ENCODE measurements at regions not wholly inside any gene's neighbourhood (a gene's known extent, or its start where the extent isn't known, plus 50 kb on each side); places are given as distances from the start of the nearest gene placed in this dataset.

DNA sequence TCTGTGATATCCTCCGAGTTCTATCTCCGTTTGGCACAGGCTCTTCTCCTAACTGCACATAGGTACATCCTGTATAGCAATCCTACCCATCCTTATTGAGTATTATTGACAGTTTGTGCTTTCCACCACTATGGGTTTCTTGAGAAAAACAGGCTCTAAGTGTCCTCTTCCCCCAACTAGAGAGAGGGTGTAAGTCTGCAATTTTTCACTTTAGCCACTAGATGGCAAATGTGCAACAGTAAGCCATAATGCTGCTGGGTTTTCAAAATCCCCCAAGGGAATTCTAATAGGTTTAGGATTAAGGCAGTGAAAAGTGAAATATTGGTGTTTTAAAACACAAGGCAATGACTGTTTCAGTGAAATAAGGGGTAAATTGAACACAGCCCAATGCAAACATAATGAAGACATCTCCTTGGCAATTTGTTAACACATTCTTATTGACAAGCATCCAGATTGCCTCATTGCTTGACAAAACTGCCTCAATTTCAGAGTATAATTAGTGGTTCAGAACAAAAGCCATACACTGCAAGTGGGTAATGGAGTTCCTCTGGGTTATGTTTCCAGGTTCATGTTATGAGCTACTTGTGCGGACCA is 239.0 kb upstream of the HTR2C start:
- Histone ChIP-seq H3K9ac (ENCODE audit: low read depth, low read length, poor library complexity, severe bottlenecking) (no peak overlapping the region), H3K4me1 (ENCODE audit: insufficient read depth, low read length, poor library complexity, severe bottlenecking) (no peaks in the 10 kb centered on the region), H4K20me1 (ENCODE audit: insufficient read depth, low read length, poor library complexity, severe bottlenecking) (no peaks in the 10 kb centered on the region), H3K27me3 (ENCODE audit: insufficient read depth, low read length, poor library complexity, severe bottlenecking) (no peaks in the 10 kb centered on the region), H3K79me2 (ENCODE audit: insufficient read depth, low read length) (no peaks in the 10 kb centered on the region), H2AFZ (ENCODE audit: low read length) (no peak overlapping the region), H3K9me3 (ENCODE audit: insufficient read depth, low read depth, low read length) (no peaks in the 10 kb centered on the region), H3K4me3 (ENCODE audit: low read length, poor library complexity, severe bottlenecking) (no peak overlapping the region), H3F3A (ENCODE audit: low read depth) (no peaks in the 10 kb centered on the region), H3K9me2 (replicated peaks; ENCODE audit: low read depth, low read length) (no peaks in the 10 kb centered on the region), H3K4me2 (ENCODE audit: low read depth, low read length, poor library complexity, severe bottlenecking) (no peak overlapping the region), H3K36me3 (ENCODE audit: insufficient read depth, low read length) (no peaks in the 10 kb centered on the region)
- TF ChIP-seq, protein P1, sequence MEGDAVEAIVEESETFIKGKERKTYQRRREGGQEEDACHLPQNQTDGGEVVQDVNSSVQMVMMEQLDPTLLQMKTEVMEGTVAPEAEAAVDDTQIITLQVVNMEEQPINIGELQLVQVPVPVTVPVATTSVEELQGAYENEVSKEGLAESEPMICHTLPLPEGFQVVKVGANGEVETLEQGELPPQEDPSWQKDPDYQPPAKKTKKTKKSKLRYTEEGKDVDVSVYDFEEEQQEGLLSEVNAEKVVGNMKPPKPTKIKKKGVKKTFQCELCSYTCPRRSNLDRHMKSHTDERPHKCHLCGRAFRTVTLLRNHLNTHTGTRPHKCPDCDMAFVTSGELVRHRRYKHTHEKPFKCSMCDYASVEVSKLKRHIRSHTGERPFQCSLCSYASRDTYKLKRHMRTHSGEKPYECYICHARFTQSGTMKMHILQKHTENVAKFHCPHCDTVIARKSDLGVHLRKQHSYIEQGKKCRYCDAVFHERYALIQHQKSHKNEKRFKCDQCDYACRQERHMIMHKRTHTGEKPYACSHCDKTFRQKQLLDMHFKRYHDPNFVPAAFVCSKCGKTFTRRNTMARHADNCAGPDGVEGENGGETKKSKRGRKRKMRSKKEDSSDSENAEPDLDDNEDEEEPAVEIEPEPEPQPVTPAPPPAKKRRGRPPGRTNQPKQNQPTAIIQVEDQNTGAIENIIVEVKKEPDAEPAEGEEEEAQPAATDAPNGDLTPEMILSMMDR (conservative IDR thresholded peaks at IDR 0.05; ENCODE audit: low read length): peak; percentile 67
- TF ChIP-seq EZH2phosphoT487 (IDR thresholded peaks at IDR 0.05; ENCODE audit: borderline replicate concordance): no peak

DNA sequence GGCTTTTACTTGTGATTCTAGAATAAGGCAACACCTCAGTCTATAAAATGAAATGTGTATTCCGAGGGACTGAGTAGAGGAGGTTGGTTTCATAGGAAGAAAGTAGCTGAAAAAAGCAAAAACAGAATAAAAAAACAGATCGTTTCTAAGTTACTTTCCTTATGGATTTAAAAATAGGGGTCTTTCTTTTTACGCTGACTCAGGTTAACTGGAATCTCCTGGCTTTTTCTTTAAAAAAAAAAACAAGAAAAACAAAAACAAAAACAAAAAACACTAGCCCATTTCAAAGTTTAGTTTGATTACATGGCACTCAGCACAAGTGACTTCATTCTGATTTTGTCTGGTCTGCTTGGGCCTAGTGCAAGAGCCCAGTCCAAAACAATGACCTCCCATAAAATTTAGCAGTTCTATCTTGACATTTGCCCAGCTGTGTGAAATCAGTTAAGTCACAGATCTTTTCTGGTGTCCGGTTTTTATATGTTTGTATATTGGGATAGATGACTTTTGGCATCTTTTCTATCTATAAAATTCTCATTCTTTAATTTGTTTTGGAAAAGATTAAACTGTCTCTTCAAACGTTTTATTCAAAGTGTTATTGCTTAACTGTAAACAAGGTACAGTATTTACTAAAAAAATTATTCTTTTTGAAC is 222.7 kb upstream of the HTR2C start:
- H4K20me1 ChIP-seq (ENCODE audit: insufficient read depth, low read length, poor library complexity, severe bottlenecking): no peaks in the 10 kb centered on the region
- no peak overlapping the region for H3K4me2 ChIP-seq (ENCODE audit: low read depth, low read length, poor library complexity, severe bottlenecking)
- H3K4me3 ChIP-seq (ENCODE audit: low read length, poor library complexity, severe bottlenecking): no peak overlapping the region
- H3F3A ChIP-seq (ENCODE audit: low read depth): no peaks in the 10 kb centered on the region
- no peak overlapping the region for H2AFZ ChIP-seq (ENCODE audit: low read length)
- H3K4me1 ChIP-seq (ENCODE audit: insufficient read depth, low read length, poor library complexity, severe bottlenecking): no peaks in the 10 kb centered on the region
- H3K36me3 ChIP-seq (ENCODE audit: insufficient read depth, low read length): no peaks in the 10 kb centered on the region
- no peaks in the 10 kb centered on the region for H3K9me2 ChIP-seq (replicated peaks; ENCODE audit: low read depth, low read length)
- no peaks in the 10 kb centered on the region for H3K79me2 ChIP-seq (ENCODE audit: insufficient read depth, low read length)
- no peaks in the 10 kb centered on the region for H3K27me3 ChIP-seq (ENCODE audit: insufficient read depth, low read length, poor library complexity, severe bottlenecking)
- no peaks in the 10 kb centered on the region for H3K9me3 ChIP-seq (ENCODE audit: insufficient read depth, low read depth, low read length)
- H3K9ac ChIP-seq (ENCODE audit: low read depth, low read length, poor library complexity, severe bottlenecking): no peak overlapping the region
- TF ChIP-seq, protein P1 (conservative IDR thresholded peaks at IDR 0.05; ENCODE audit: low read length): no peak
- no peak for TF ChIP-seq EZH2phosphoT487 (IDR thresholded peaks at IDR 0.05; ENCODE audit: borderline replicate concordance)

DNA sequence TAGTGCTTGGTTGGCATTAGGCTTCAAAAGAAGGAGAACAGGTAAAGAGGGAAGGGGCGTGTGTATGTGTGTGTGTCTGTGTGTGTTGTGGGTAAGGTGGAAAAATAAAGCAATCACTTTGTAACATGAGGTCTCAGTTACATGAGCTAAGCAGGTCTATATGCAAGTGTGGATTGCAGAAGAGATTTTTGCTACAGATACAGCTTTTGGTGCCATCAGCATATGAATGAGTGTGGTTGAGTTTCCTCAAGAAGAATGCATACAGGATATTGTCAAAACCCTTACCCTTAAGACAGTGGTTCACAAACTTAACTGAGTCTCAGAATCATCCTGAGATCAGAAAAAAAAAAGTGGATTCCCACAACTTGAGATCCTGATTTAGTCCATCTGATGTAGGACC is 220.5 kb upstream of the HTR2C start:
- Histone ChIP-seq H3K9me2 (replicated peaks; ENCODE audit: low read depth, low read length) (no peaks in the 10 kb centered on the region), H3K79me2 (ENCODE audit: insufficient read depth, low read length) (no peaks in the 10 kb centered on the region), H2AFZ (ENCODE audit: low read length) (no peak overlapping the region), H3K4me1 (ENCODE audit: insufficient read depth, low read length, poor library complexity, severe bottlenecking) (no peaks in the 10 kb centered on the region), H3K9me3 (ENCODE audit: insufficient read depth, low read depth, low read length) (no peaks in the 10 kb centered on the region), H3K9ac (ENCODE audit: low read depth, low read length, poor library complexity, severe bottlenecking) (no peak overlapping the region), H3K4me3 (ENCODE audit: low read length, poor library complexity, severe bottlenecking) (no peak overlapping the region), H4K20me1 (ENCODE audit: insufficient read depth, low read length, poor library complexity, severe bottlenecking) (no peaks in the 10 kb centered on the region), H3K27me3 (ENCODE audit: insufficient read depth, low read length, poor library complexity, severe bottlenecking) (no peaks in the 10 kb centered on the region), H3K4me2 (ENCODE audit: low read depth, low read length, poor library complexity, severe bottlenecking) (no peak overlapping the region), H3F3A (ENCODE audit: low read depth) (no peaks in the 10 kb centered on the region), H3K36me3 (ENCODE audit: insufficient read depth, low read length) (no peaks in the 10 kb centered on the region)
- TF ChIP-seq EZH2phosphoT487 (IDR thresholded peaks at IDR 0.05; ENCODE audit: borderline replicate concordance): no peak
- TF ChIP-seq, protein P1 (conservative IDR thresholded peaks at IDR 0.05; ENCODE audit: low read length): no peak
